DMS 273 (cell line): ENCODE measurements at regions not wholly inside any gene's neighbourhood (a gene's known extent, or its start where the extent isn't known, plus 50 kb on each side); places are given as distances from the start of the nearest gene placed in this dataset.
"Not testable (repeated sequence)": the region's sequence is repeated elsewhere in the genome, so short reads cannot be mapped to it uniquely, and the experiment has no call there.

Source experiments
- DNase-seq: peaks from one replicate; lab custom pipeline; 2025; ENCODE audit not compliant: unreplicated experiment; lab: John Stamatoyannopoulos, UW

DNA sequence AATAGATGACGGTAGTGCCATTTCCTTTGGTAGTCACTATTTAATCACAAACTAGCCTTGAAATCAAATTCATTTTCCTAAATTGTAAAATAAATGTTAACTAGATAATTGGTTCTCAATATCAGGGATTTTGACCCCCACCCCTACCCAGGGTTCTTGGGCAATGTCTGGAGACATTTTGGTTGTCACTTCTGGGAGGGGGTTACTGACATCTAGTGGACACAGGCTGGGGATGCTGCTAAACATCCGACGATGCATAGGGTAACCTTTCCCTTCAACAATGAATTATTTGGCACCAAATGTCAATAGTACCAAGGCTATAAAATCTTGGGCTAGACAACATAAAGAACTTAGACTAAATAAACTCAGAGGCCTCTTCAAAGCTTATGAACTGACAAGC is 285.8 kb upstream of the TRPC5 start:
- peak; percentile 20 for DNase-seq

DNA sequence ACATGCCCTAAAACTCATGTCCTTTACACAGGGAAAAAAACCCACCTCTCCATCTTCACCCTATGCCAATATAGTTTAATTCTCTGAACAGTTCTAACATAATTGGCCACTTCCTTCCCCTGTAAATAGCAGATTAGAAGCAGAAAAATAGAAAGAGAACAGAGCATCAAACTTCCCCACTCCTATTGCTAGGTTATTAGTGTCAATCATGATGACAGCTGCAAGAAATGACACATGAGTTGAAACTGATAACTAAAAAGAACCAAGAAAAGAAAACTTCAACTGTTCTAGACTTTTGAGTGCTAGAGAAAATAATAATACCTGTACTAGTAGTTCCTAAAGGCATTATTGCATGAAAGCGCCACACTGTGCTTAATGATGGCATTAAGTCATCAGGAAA is 284.5 kb upstream of the TRPC5 start:
- DNase-seq, result no peak

DNA sequence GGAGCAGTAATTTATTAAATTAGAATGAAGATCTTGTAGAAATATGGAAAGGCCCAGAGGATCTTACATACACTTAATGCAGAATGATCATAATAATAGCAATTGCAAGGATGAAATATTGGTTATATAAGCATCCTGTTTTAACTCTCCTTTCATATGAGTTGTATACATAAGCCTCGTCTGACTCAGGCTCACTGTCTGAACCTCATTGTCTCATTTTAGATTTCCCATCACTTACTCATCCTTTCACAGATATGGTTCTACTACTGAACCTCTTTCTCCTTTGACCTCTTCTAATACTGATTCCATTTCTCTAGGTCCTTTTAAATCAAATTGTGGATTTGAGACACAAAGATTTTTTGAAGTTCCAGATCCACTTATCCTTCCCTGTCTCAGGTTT is 277.3 kb upstream of the TRPC5 start:
- DNase-seq, result no peak

DNA sequence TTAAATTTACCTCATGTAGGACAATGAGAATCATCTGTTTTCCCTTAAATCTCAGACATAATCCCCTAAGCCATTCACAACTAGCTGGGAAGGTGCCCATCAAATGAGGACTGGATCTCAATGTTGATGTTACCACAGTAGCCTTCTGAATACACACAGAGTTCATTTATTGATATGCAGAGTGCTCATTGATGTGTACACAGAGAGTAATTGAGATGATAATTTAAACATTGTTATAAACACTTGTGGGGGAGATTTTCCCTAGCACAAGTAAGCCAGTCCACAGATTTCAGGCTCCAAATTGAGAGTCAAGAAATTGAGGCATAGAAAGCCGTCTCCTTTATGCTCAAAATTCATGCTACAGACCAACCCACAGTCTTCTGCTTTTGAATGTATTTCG is 273.4 kb upstream of the TRPC5 start:
- no peak for DNase-seq

DNA sequence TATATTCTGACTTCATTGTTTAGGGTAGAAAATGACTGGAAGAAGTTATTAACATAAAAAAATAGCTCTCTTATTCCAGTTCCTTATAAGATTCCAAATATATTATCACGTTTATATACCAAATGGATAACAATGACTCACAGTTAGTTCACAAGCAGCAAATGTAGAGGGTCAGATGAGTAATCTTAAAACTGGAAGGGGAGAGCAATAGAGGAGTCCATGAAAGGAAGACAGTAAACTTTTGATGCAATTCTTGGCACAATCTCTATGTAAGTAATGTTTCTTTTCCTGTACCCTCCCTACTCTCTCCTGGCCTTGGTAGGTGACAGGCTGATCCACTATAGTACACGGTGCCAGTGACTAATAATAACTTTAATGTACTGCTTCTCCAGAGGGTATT is 259.0 kb upstream of the TRPC5 start:
- no peak for DNase-seq

DNA sequence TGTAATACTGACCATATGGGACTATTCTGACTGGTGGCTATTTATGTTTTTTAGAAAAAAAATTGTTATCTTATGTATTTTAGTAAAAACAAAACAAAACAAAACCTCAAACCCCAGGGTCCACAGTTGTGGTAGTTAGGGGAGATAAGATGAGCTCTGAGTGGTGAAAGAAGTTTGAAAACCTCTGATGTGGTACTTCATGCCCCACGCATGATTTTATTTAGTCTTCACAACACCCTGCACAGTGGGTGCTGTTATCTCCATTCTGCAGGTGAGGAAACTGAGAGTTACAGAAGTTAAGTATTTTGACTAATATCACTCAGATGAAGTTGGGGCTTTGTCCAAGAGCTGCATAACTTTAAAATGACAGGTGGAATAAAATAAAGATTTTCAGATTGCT is 230.6 kb upstream of the TRPC5 start:
- no peak for DNase-seq

DNA sequence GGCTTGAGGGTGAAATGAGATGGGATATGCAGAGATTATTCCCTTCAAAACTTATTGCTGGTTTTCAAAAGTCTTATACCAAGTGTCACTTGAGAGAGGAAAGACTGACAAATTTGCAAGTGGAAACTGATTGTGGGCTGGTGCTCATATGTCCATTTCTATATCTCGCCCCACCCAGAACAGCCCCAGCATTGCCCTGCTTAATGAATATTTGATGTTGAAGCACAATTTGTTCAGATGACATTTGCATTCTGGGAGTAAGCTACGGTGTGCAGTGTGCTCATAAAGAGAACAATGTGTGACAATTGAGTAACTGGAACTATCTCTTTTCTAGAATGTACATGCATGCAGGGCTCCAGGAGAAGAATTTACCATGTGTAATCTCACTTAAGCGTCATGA is 223.5 kb upstream of the TRPC5 start:
- DNase-seq, result no peak

DNA sequence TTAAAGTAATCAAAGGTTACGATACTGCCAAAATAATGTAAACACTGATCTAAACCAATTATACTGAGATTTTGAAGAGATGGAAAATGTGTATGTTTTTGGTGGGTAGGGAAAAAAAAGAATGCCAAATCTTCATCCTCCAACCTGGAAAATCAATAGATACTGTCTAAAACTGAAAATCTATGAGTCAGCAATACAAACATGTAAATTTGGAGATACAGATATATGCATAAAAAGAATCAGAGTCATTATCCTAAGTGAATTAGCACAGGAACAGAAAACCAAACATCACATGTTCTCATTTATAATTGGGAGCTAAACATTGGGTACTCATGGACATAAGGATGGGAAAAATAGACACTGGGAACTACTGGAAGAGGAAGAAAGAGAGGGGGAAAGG is 197.4 kb upstream of the TRPC5 start:
- no peak for DNase-seq

DNA sequence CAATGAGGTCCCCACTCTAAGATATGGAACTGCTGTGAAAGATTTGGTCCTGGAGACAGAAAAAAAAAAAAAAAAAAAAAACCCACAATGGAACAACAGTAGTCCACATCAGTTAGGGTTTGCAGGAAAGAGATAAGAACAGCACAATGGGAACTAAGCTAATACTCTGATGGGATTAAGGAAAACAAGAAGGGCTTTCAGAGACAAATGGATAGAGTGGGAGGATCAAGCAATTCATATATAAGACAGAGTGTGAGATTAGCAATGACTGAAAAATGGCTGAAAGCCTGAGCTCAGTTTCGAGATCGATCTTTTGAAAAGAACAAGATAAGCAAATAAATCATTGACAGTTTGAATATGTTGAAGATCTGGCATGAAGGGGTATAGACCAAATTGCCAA is 188.4 kb upstream of the TRPC5 start:
- no peak for DNase-seq

DNA sequence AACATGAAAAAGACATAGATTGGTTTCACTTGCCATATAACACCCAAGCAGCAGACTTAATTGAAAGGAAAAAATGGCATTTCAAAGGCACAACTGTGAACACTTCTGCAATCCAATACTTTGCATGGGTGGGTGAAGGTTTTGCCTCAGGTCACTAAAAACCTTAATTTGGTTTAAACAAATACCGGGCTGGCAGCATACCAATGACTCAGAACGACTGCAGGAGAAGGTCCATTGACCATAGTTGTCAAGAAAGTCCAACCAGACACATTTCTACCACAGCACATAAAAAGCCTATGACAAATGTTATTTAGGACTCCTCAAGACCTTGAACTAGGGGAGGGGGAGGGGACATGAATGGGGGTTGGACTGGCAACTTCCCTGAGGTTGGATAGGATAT is 183.6 kb upstream of the TRPC5 start:
- no peak for DNase-seq

DNA sequence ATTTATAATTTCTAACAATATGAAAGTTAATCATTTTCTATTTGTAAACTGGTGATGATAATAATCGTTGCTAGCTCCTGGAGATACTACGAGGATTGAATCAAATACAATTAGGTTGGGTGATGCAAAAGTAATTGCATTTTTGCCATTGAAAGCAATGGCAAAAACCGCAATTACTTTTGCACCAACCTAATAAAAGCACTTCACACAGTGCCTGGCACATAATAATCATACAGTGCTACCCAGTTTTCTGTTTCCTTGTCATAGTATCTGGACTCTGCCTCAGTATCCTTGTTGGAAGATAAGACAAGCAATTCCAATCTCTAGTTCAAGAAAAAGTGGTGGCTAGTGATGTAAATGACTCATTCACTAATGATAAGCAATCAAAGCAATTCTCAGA is 176.8 kb upstream of the TRPC5 start:
- no peak for DNase-seq

DNA sequence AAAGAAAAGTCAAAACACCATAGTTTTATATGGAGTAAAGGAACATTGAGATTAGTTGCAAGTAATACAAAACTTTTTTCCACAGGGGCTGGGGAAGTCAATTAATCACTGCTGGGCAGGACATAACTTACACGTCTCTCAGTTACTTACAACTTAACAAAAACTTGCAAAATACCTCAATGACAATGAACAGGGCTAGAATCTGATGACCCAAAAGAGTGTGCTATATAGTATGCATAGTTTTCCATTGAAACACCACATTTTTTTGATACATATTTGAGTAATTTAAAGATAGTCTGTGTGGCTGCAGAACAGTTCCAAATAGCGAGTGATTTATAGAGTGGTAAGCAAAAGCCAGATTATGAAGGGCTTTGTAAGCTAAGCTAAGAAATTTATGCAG is 172.3 kb upstream of the TRPC5 start:
- no peak for DNase-seq

DNA sequence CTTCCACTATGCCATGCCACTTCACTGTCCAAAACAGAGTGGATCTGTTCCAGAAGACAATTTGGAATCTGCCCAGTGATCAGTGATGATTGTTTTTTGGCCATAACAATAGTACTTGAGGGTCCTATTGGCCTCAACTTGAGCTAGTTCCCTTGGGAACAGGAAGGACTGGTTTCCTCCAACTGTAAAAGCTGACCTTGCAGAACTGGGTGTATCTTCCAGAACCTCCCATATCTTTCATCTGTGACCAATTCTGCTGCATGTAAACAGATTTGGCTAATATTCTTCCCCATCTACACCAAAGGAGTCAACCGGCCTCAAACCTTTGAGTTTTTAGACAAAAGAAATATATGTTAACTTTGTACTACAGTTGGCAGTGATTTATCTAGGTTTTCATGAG is 165.1 kb upstream of the TRPC5 start:
- DNase-seq, result no peak

DNA sequence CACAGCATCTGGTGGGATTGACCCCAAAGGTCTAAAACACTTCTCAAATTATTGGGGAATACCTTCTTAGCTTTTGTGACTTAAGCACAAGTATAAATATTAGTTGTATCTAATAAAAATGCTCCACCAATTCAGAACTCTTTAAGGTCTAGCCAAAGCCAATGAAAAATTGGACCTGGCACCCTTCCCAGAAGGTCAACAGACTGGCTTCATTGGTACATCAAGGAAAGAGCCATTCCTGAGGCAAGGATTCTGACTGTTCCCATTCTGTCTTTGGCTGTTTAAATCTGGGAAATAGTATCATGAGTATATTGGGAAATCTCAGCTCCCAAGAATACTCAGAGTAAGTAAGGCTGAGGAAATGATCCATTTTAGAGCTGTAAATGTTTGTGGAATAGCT is 153.0 kb upstream of the TRPC5 start:
- DNase-seq, result no peak

DNA sequence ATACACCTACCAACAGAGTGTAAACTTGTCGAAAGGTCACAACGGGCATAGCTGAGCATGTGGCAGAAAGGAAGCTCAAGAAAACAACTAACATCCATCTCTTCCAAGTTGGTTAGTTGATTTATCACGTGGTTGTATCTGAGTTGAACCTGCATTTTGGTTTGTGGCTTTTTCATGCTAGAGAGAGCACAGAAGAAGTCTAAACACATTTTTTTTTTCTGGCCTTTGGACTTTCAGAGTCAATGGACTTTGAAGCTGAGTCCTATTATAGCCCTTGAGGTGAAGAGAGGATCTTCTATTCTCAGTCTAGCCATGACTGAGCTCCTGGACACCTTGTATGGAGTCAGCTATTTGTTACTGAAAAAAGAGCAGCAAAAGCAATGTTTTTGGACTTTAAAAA is 150.6 kb upstream of the TRPC5 start:
- no peak for DNase-seq

DNA sequence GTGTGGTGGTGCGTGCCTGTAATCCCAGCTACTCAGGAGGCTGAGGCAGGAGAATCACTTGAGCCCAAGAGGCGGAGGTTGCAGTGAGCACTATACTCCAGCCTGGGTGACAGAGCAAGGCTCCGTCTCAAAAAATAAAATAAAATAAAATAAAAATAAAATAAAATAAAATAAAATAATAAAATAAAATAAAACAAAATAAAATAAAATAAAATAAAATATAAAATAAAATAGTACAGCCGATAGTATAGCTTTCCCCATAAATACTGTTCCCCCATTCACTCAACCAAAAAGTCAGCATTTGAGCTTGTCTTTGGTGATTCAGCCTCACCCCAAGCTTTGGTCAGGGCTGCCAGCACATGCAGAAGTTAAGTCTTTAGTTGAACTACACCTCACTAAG is 144.2 kb upstream of the TRPC5 start:
- not testable (repeated sequence) for DNase-seq

DNA sequence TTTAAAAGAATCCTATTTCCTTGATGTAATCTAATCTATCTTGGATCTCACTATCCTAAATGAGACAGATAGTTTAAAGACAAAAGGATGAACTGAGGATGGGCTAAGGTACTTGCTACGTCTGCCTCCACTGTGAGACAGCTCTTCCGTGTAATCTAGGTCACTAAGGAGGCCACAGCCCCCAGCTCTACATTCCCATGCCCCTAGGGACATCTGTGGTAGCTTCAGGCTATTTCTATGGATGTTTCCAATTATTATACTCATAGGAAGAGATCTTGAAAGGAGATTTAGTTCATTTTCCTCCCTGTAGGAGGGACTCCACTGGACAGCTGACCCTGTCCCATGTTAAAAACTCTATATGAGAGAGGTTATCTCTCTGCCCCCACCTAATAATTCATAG is 140.8 kb upstream of the TRPC5 start:
- DNase-seq, result no peak

DNA sequence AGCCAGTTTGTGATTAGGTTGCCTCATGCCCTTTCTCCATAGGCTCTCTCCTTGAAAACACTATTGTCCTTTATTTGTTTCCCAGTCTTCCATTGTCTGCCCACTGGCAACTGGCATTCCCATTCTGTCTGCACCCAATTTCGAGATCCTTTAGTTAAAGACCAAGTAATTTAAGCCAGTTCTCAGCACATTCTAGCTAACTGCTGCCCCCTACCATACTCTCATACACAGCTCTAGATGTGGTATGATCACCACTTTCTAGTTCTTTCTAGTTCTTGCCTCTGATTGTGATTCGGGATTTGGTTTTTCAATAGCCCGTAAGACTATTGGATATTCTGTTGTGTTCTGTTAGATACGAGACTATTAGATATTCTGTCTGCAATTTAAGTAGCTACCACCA is 135.8 kb upstream of the TRPC5 start:
- no peak for DNase-seq

DNA sequence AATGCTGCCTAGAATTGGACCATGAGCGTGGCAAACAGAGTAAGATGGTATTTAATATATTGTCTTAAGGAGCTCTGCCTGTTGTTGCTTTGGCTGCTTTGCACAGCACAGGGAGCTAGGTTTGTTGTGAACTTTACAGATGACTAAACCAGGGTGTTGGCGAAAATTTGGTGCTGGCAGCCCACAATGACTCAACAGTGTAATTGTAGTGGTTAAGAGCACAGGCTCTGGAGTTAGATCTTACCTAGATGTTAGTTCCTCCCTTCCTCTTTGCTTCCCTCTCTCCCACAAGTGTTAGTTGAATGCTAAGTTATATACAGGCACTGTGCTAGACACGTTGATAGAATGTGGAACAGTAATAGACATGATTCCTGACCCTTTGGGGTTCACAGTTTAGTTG is 128.9 kb upstream of the TRPC5 start:
- DNase-seq, result no peak

DNA sequence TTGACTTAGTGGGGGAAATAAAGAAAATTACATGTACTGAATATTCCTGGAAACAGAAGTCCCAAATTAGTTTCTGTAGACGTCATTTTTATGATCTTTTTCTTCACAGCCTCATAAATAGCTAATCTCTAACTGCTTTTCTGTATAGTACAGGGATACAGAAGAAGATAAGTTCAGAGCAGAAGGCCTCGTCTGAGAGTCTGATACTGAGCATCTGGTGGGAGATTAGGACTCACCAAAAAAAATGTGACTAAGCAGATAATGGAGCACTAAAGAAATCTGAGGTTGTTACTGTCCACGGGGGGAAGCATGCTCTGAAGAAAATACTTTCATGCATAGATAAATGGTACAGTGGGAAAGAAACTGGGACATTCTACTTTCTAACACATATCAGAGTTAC is 115.3 kb upstream of the TRPC5 start:
- no peak for DNase-seq

DNA sequence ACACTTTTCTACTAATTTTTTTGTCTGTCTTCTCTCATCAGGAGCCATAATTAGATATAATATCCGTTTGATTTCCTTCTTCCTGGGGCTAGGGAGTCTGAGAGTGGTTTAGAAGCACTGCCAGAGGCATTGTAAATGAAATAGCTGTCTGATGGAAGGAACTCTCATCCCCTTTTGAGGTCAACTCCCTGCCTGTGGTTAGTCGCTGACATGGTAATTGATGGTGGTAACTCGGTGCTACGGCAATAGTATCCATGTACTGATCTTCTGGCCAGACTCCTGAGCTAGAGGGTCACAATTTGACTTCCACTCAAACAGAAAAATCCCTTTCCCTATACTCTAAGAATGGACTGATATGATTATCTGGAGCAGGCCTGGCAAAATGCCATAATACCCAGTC is 108.1 kb upstream of the TRPC5 start:
- no peak for DNase-seq

DNA sequence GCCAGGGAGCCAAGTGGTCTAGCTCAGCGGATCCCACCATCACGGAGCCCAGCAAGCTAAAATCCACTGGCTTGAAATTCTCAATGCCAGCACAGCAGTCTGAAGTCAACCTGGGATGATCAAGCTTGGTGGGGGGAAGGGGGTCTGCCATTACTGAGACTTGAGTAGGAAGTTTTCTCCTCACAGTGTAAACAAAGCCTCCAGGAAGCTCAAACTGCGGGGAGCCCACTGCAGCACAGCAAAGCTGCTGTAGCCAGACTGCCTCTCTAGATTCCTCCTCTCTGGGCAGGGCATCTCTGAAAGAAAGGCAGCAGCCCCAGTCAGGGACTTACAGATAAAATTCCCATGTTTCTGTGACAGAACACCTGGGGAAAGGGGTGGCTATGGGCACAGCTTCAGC is 98.8 kb upstream of the TRPC5 start:
- DNase-seq, result not testable (repeated sequence)

DNA sequence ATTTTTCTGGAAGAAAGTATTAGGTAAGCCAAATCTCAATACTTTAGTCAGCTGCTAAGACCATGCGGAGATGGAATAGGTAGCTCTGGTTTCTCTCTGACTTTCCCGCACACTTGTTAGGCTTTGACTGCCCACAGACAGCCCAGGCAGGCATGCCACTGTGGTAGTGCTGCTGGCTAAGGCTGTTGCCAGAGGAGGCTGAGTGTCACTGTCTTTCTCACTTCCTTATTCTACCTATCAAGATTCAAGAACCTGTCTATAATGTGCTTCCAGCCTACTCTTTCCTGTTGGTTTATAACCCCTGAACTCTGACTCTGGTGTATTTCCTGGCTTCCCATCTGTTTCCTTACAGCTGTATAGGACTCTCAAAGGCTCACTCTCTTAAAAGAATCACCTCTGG is 81.8 kb upstream of the TRPC5 start:
- no peak for DNase-seq

DNA sequence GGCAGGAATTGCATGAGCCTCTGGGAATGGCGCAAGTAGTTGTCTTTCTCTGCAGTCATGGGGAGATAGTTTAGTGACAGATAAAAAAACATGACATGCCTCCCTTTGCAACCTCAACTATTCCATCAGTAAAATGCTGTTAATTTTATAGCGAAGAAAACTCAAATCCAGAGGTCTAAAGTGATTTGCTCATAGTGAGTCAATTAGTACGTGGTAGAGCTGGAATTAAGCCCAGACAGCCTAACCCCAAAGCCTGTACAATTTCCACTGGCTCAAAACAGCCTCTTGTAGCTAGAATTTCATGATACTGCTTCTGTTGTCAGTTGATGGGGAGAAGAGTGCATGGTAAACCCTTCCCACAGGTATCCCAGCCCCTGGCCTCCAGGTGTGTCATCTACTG is 81.3 kb upstream of the TRPC5 start:
- no peak for DNase-seq
